GM18868 (cell line): ENCODE measurements at regions not wholly inside any gene's neighbourhood (a gene's known extent, or its start where the extent isn't known, plus 50 kb on each side); places are given as distances from the start of the nearest gene placed in this dataset.

Experiments used
- ATAC-seq: cut with Tn5 transposase; IDR thresholded peaks from one replicate; pipeline ENCODE4 v1.9.1; 2021; ENCODE audit warnings: mild to moderate bottlenecking, moderate library complexity; ENCODE audit not compliant: unreplicated experiment

GRCh38 chr2:145849466-145849865 lies 1329.5 kb upstream of the ZEB2 start:
- ATAC-seq = no peak

- no peak for ATAC-seq
Observed at GRCh38 chr2:145846982-145847381, 1327.1 kb upstream of the ZEB2 start.

GRCh38 chr2:145845923-145846322 lies 1326.0 kb upstream of the ZEB2 start:
- ATAC-seq = no peak

GRCh38 chr2:145845207-145845894 lies 1325.4 kb upstream of the ZEB2 start:
- ATAC-seq = no peak

GRCh38 chr2:145841973-145842372 lies 1322.1 kb upstream of the ZEB2 start:
- no peak for ATAC-seq

- no peak for ATAC-seq
Observed at GRCh38 chr2:145836986-145837385, 1317.1 kb upstream of the ZEB2 start.

- no peak for ATAC-seq
Observed at GRCh38 chr2:145835665-145836064, 1315.7 kb upstream of the ZEB2 start.

GRCh38 chr2:145832681-145833080 lies 1312.8 kb upstream of the ZEB2 start:
- ATAC-seq = no peak

GRCh38 chr2:145829931-145830330 lies 1310.0 kb upstream of the ZEB2 start:
- ATAC-seq = no peak

- ATAC-seq = no peak
Observed at GRCh38 chr2:145827235-145827634, 1307.3 kb upstream of the ZEB2 start.

- ATAC-seq = no peak
Observed at GRCh38 chr2:145824384-145824783, 1304.5 kb upstream of the ZEB2 start.

- ATAC-seq = no peak
Observed at GRCh38 chr2:145822892-145823534, 1303.1 kb upstream of the ZEB2 start.

- no peak for ATAC-seq
Observed at GRCh38 chr2:145820651-145821050, 1300.7 kb upstream of the ZEB2 start.

GRCh38 chr2:145818890-145819504 lies 1299.1 kb upstream of the ZEB2 start:
- ATAC-seq = no peak

GRCh38 chr2:145815933-145816332 lies 1296.0 kb upstream of the ZEB2 start:
- ATAC-seq = no peak

- ATAC-seq = no peak
Observed at GRCh38 chr2:145813481-145813880, 1293.6 kb upstream of the ZEB2 start.

- no peak for ATAC-seq
Observed at GRCh38 chr2:145812165-145812554, 1292.2 kb upstream of the ZEB2 start.

- no peak for ATAC-seq
Observed at GRCh38 chr2:145811276-145812164, 1291.6 kb upstream of the ZEB2 start.

- no peak for ATAC-seq
Observed at GRCh38 chr2:145807968-145808367, 1288.0 kb upstream of the ZEB2 start.

GRCh38 chr2:145807554-145807953 lies 1287.6 kb upstream of the ZEB2 start:
- ATAC-seq = no peak

GRCh38 chr2:145806546-145806945 lies 1286.6 kb upstream of the ZEB2 start:
- ATAC-seq = no peak
